Heart left ventricle (tissue), 13 donors: ENCODE measurements at regions not wholly inside any gene's neighbourhood (a gene's known extent, or its start where the extent isn't known, plus 50 kb on each side); places are given as distances from the start of the nearest gene placed in this dataset.

ENCODE experiments used
- CTCF ChIP-seq, 12 donors: fragments of 200-600 bp; sonication (generic) in 4 of 12; IDR thresholded peaks; one replicate each; pipeline versions ENCODE4 v1.5.0 to v1.8.0; 2018 to 2022; ENCODE audit warnings: antibody characterized with exemption in 12 of 12, mild to moderate bottlenecking in 5 of 12
- POLR2A ChIP-seq, 2 donors: fragments of 450-650 bp; IDR thresholded peaks; one replicate each; pipeline ENCODE4 v1.6.1; 2017; ENCODE audit warnings: antibody characterized with exemption in 2 of 2, mild to moderate bottlenecking in 2 of 2, moderate library complexity in 2 of 2
- donor health status: ischemic (EF 13 %, LVEDD 7.1; RV severe dilation, severe dysfunction).
- donor health status: DM: no; HTN: yes; CAD: no.
- donor health status: DM: no; HTN: no; CAD: no.
- donor health status: ischemic (EF 25% LVEDD 6.9; RV normal size, moderate dysfunction).
- donor health status: ischemic (EF 25% LVEDD 5.7; RV mildly dilated, moderate dysfunction).
- donor health status: ischemic (EF 35%, LVEDD 5.7; RV mildly dilated, moderate dysfunction).
- donor health status: nonischemic (EF 11% LVEDD 7.7; RV severe dilation, severe dysfunction).
- donor health status: DM: yes; HTN: yes; CAD: no.
- donor health status: PGD.
- donor health status: ischemic (EF 29% LVEDD 5.4; RV normal size, mild dysfunction).
- donor health status: nonischemic (EF 23%, LVEDD 6.1; RV moderate dilation, normal function).

DNA sequence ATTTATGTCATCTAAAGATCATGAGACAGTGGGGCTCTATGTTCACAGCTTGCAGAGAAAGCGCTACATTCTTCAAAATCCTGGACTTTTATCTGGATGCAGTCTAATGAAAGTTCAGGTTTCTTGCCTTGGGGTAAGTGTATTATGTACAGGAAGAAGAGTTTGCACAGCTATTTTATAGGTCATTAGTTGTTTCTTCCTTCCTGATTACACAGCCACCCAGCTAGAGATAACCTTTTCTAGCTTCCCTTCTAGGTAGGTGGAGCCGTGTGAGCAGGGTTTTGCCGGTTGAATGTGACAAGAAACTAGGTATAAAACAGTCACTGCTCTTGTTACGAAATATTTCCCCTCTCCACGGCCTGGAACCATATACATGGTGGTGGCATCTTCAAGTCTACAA is 800.8 kb upstream of the SOX11 start:
- TF ChIP-seq POLR2A (IDR thresholded peaks at IDR 0.05) (no peak), CTCF (IDR thresholded peaks at IDR 0.05) (no peak)
